ENCODE measurements at regions not wholly inside any gene's neighbourhood (a gene's known extent, or its start where the extent isn't known, plus 50 kb on each side); places are given as distances from the start of the nearest gene placed in this dataset.

DNA sequence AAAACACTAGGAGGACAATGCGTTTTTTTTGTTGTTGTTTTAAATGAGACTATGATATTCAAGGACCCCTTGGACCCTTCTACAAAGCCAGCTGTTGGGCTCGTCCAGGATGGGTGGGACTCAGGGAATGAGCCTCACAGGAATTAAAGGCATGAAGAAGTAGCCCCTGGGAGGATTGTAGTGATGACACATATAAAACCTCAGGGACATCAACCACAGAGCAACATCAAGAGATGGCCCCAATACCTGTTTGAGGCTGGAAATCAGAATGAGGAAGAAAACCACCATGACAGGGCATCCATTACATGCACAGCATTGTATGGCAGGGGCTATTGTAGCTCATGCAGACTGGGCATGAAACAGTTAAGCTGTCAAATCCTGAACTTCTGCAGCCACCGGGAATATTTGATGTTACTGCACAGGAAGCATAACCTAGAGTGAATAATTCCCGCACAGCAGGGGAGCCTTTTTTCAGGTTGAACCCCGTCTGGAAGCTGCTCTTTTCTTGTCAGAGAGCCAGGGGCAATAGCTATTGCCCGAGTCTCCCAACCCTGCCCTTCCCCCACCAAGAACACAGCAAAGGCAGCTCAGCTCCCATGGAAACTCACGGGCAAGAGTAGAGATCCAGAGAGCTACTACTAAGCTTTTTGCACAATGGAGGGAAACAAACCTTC lies 140.2 kb upstream of the FGGY start:
- intact Hi-C loops (cut with DNase I; ENCODE audit: low total_unique reads), result no loop called here
- Histone ChIP-seq H3K4me1 (peaks cover 0 to 13% (median 5%) of the 10 kb centered on the region in 6 donors), H3K9me3 (peaks cover 0 to 22% (median 15%) of the 10 kb centered on the region in 8 donors), H3K27ac (no peak overlapping the region), H3K4me3 (no peak overlapping the region), H3K27me3 (replicated peaks in 1 of 7) (no peaks in the 10 kb centered on the region), H3K36me3 (no peaks in the 10 kb centered on the region)
- no peak for DNase-seq
- WGBS, 5 donors, result 42 to 63% (median 57%) methylated on average over 7 of the region's 7 CpGs
- TF ChIP-seq POLR2A (IDR thresholded peaks at IDR 0.05), result no peak
- TF ChIP-seq CTCF (IDR thresholded peaks at IDR 0.05 in 8 of 11, conservative IDR thresholded peaks at IDR 0.05 in 3 of 11), result no peak
- TF ChIP-seq POLR2AphosphoS5 (IDR thresholded peaks at IDR 0.05), result no peak

DNA sequence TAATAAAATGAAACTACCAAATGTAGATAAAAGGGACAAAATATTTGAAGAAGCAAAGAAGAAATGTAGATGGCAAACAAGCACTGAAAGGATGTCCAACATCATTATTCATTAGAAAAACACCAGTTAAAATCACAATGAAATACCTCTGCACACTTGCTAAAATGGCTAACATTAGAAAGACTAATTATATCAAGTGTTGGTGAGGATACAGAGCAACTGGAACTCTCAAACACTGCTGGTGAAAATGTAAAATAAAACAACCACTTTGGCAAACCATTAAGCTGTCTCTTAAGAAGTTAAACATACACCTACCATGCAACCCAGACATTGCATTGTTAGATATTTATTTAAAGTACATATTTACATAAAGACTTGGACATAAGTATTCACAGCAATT lies 138.6 kb upstream of the FGGY start:
- intact Hi-C loops (cut with DNase I; ENCODE audit: low total_unique reads), result no loop called here
- Histone ChIP-seq H3K36me3 (no peaks in the 10 kb centered on the region), H3K4me1 (peaks cover 0 to 11% (median 5%) of the 10 kb centered on the region in 6 donors), H3K27ac (no peak overlapping the region), H3K27me3 (replicated peaks in 1 of 7) (no peaks in the 10 kb centered on the region), H3K9me3 (peaks cover 0 to 22% (median 15%) of the 10 kb centered on the region in 8 donors), H3K4me3 (no peak overlapping the region)
- no peak for DNase-seq
- TF ChIP-seq POLR2AphosphoS5 (IDR thresholded peaks at IDR 0.05), result no peak
- TF ChIP-seq CTCF (IDR thresholded peaks at IDR 0.05 in 8 of 11, conservative IDR thresholded peaks at IDR 0.05 in 3 of 11), result no peak
- no peak for TF ChIP-seq POLR2A (IDR thresholded peaks at IDR 0.05)

DNA sequence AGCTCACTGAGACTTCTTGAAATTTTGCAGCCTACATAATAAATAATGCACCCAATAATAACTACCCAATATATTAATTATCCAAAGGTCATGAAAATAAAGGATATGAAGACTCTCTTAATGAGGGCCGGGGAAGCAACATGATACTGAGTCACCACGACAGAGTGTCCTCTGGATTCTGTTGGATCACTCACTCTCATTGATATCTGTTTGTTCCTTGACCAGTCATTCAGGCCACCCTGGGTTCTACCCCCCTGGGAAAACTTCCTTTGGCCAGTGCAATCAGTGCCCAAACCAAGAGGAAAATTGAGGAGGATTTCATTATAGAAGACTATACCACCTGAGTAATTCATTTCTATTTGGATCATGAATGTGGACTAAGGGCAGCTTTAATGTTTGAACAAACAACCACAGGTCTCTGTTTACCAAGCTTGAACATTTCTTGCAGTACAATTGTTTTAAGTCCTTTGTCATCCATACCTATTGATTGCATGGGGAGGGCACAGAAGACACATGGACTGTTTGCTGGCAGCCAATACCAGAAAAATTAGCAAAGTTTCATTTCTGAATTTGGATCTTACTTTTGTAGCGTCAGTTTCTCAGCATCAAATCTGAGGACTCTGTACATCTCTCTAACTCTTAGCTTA lies 137.2 kb upstream of the FGGY start:
- intact Hi-C loops (cut with DNase I; ENCODE audit: low total_unique reads), result no loop called here
- Histone ChIP-seq H3K36me3 (no peaks in the 10 kb centered on the region), H3K27ac (no peak overlapping the region), H3K4me1 (peaks cover 0 to 11% (median 5%) of the 10 kb centered on the region in 6 donors), H3K4me3 (no peak overlapping the region), H3K9me3 (peaks cover 0 to 22% (median 15%) of the 10 kb centered on the region in 8 donors), H3K27me3 (replicated peaks in 1 of 7) (no peaks in the 10 kb centered on the region)
- 48 to 65% (median 61%) methylated on average over 3 of the region's 3 CpGs for WGBS, 5 donors
- DNase-seq, result no peak
- no peak for TF ChIP-seq CTCF (IDR thresholded peaks at IDR 0.05 in 8 of 11, conservative IDR thresholded peaks at IDR 0.05 in 3 of 11)
- TF ChIP-seq POLR2A (IDR thresholded peaks at IDR 0.05), result no peak
- TF ChIP-seq POLR2AphosphoS5 (IDR thresholded peaks at IDR 0.05), result no peak

DNA sequence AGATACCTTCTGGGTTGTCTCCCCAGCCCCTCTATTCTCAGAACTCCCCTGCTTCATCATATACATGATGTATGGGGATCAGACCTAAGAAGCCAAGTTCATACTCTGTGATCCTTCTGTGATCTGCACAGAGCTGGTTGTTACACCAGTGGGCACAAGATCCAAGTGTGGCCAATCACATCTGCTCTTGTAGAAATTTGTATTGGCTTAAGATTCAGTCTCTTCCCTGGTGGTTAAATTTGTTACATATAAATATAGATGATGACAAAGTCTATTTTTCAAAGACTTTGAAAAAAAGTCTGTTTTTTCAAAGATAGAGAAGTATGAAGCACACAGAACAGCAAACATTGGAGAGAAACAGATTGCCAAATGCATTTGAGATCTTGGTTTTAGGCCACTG lies 135.8 kb upstream of the FGGY start:
- no peaks in the 10 kb centered on the region for H3K36me3 ChIP-seq
- DNase-seq, result no peak
- TF ChIP-seq POLR2A (IDR thresholded peaks at IDR 0.05) (no peak), CTCF (IDR thresholded peaks at IDR 0.05 in 8 of 11, conservative IDR thresholded peaks at IDR 0.05 in 3 of 11) (no peak), POLR2AphosphoS5 (IDR thresholded peaks at IDR 0.05) (no peak)
- no peak overlapping the region for H3K27ac ChIP-seq
- peaks cover 0 to 22% (median 15%) of the 10 kb centered on the region in 8 donors for H3K9me3 ChIP-seq
- H3K4me1 ChIP-seq, result peaks cover 0 to 9% (median 3%) of the 10 kb centered on the region in 6 donors
- H3K4me3 ChIP-seq, result no peak overlapping the region
- intact Hi-C loops (cut with DNase I; ENCODE audit: low total_unique reads), result no loop called here
- H3K27me3 ChIP-seq (replicated peaks in 1 of 7), result no peaks in the 10 kb centered on the region

Measured in spleen (tissue), 11 donors.